Immature natural killer cell (primary cell): ENCODE measurements at regions not wholly inside any gene's neighbourhood (a gene's known extent, or its start where the extent isn't known, plus 50 kb on each side); places are given as distances from the start of the nearest gene placed in this dataset.
"Not testable (repeated sequence)": the region's sequence is repeated elsewhere in the genome, so short reads cannot be mapped to it uniquely, and the experiment has no call there.

Source experiments
- DNase-seq, 3 donors: peaks; one replicate each; pipeline ENCODE4 v3.0.0; 2022; ENCODE audit warnings: mixed read lengths in 1 of 3
- H3K27ac Mint-ChIP-seq, 6 donors: one replicate each; pipeline ENCODE4 v1.8.0; 2020; ENCODE audit warnings: mixed read lengths in 6 of 6, mild to moderate bottlenecking in 5 of 6, inconsistent platforms in 4 of 6, moderate library complexity in 3 of 6
- H3K27me3 Mint-ChIP-seq, 3 donors: one replicate each; pipeline ENCODE4 v1.8.0; 2020 to 2021; ENCODE audit warnings: low read depth in 3 of 3, mild to moderate bottlenecking in 3 of 3, mixed read lengths in 3 of 3, moderate library complexity in 3 of 3, inconsistent platforms in 1 of 3
- H3K36me3 Mint-ChIP-seq, 3 donors: one replicate each; pipeline ENCODE4 v1.8.0; 2020; ENCODE audit warnings: mixed read lengths in 3 of 3, inconsistent platforms in 2 of 3, mild to moderate bottlenecking in 2 of 3
- H3K4me1 Mint-ChIP-seq, 2 donors: one replicate each; pipeline ENCODE4 v1.8.0; 2020; ENCODE audit warnings: inconsistent platforms in 2 of 2, mild to moderate bottlenecking in 2 of 2, mixed read lengths in 2 of 2, moderate library complexity in 1 of 2
- H3K4me3 Mint-ChIP-seq, 5 donors: one replicate each; pipeline ENCODE4 v1.8.0; 2020; ENCODE audit warnings: mild to moderate bottlenecking in 5 of 5, mixed read lengths in 5 of 5, inconsistent platforms in 3 of 5, moderate library complexity in 3 of 5
- H3K9me3 Mint-ChIP-seq, 6 donors: one replicate each; pipeline ENCODE4 v1.8.0; 2020; ENCODE audit warnings: mild to moderate bottlenecking in 6 of 6, mixed read lengths in 6 of 6, inconsistent platforms in 4 of 6, moderate library complexity in 3 of 6

GRCh38 chr13:68748038-68748437 lies 1359.6 kb upstream of the ATXN8OS start:
- DNase-seq = no peak
- Mint-ChIP-seq H3K36me3 (no peaks in the 10 kb centered on the region), H3K4me1 (no peaks in the 10 kb centered on the region), H3K9me3 (peaks cover 3 to 47% (median 26%) of the 10 kb centered on the region in 6 donors), H3K27ac (no peak overlapping the region), H3K27me3 (no peaks in the 10 kb centered on the region), H3K4me3 (no peak overlapping the region)

DNA sequence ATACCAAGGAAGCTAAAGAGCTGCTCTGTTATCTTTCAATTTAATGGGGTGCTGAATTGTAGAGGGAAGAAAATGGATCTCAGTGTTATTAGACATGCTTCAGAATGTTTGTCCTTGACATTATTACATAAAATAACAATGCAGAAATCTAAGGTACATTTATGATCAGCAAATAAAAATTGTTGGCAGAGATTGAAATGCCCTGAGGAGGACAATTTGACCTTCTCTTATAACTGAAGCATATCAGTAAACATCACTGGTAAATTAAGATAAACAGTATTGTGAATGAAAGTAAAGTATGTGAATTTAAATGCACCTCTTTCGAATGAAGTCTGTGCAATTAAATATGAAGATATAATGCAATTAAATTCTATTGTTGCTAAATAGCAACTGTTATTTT lies 1362.1 kb upstream of the ATXN8OS start:
- Mint-ChIP-seq H3K36me3 (no peaks in the 10 kb centered on the region), H3K27me3 (no peaks in the 10 kb centered on the region), H3K9me3 (peaks cover 3 to 39% (median 20%) of the 10 kb centered on the region in 6 donors), H3K4me3 (no peak overlapping the region), H3K27ac (no peak overlapping the region), H3K4me1 (no peaks in the 10 kb centered on the region)
- DNase-seq = no peak

DNA sequence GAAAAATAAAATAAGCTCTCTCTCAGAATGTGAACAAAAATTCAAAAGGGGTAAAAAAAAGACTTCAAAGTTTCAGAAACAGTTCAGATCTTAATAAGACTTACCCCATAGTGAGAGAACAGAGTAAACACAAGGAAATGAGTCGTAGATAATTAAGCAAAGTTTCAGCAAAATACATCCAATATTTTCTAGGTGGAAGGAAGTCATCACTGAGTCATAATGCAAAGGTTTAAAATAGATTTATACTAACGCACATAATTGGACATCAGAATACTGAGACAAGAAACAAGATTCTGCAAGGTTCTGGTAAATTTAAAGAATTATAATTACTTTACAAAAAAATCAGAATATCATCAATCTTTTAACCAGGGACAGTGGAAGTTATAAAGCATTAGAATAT lies 1370.7 kb upstream of the ATXN8OS start:
- H3K4me1 Mint-ChIP-seq = no peaks in the 10 kb centered on the region
- no peaks in the 10 kb centered on the region for H3K27me3 Mint-ChIP-seq
- no peak for DNase-seq
- H3K4me3 Mint-ChIP-seq = no peak overlapping the region
- no peaks in the 10 kb centered on the region for H3K36me3 Mint-ChIP-seq
- H3K9me3 Mint-ChIP-seq = peaks cover 1 to 34% (median 11%) of the 10 kb centered on the region in 6 donors
- no peak overlapping the region for H3K27ac Mint-ChIP-seq

DNA sequence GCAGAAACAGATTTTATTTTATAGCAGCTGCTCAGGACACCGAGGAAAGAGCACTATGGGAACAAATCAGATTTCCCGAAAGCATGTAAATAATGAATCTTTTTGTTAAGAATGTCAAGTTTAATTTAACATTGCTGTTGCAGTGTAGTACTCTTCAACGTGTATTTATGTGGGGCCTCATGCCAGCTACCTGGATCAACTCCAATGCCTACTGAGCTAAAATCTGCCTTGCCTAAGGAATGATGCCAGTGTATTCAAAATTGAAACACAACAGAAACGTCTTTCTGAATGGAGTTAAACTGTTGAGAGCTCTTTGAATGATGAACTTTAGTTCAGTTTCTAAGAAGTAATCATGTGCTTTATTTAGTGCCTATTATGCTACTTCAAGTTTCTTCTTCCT lies 1379.8 kb upstream of the ATXN8OS start:
- Mint-ChIP-seq H3K4me1 (no peaks in the 10 kb centered on the region), H3K36me3 (no peaks in the 10 kb centered on the region), H3K27ac (no peak overlapping the region), H3K27me3 (no peaks in the 10 kb centered on the region), H3K9me3 (peaks cover 3 to 34% (median 16%) of the 10 kb centered on the region in 6 donors), H3K4me3 (no peak overlapping the region)
- DNase-seq = no peak

DNA sequence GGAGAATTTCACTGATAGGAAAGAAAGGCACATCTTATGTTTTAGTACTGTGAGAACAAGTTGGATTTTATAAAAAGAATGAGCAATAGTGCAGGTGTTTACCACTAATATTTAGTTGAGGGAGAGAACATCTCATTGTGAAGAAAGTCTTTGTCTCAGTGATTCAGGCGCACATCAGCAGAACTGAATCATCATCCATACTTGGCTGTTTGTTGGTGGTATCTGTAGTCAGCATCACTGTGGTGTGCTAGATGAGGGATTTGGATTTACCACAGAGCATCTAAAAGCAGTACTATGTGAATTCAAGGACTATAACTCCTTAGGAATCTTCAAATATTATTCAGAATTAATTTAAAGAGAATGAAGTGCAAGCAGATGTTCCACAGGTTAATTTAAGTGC lies 1380.5 kb upstream of the ATXN8OS start:
- H3K27ac Mint-ChIP-seq = no peak overlapping the region
- H3K9me3 Mint-ChIP-seq = peaks cover 3 to 33% (median 17%) of the 10 kb centered on the region in 6 donors
- no peak overlapping the region for H3K4me3 Mint-ChIP-seq
- H3K4me1 Mint-ChIP-seq = no peaks in the 10 kb centered on the region
- DNase-seq = no peak
- no peaks in the 10 kb centered on the region for H3K27me3 Mint-ChIP-seq
- H3K36me3 Mint-ChIP-seq = no peaks in the 10 kb centered on the region

DNA sequence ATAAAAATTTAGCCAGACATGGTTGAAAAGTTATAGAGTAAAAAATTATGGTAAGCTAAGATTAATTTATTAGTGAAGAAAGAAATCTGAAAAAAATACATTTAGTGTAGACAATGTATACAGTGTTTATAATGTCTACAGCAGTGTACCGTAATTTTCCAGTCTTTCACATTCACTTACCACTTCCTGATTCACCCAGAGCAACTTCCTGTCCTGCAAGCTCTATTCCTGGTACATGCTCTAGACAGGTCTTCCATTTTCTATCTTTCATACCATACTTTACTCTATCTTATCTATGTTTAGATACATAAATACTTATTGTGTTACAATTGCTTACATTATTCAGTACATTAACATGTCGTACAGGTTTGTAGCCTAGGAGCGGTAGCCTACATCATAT lies 1387.8 kb upstream of the ATXN8OS start:
- Mint-ChIP-seq H3K4me3 (no peak overlapping the region), H3K27ac (no peak overlapping the region), H3K36me3 (no peaks in the 10 kb centered on the region), H3K9me3 (peaks cover 8 to 48% (median 20%) of the 10 kb centered on the region in 6 donors), H3K4me1 (no peaks in the 10 kb centered on the region), H3K27me3 (no peaks in the 10 kb centered on the region)
- DNase-seq = no peak

DNA sequence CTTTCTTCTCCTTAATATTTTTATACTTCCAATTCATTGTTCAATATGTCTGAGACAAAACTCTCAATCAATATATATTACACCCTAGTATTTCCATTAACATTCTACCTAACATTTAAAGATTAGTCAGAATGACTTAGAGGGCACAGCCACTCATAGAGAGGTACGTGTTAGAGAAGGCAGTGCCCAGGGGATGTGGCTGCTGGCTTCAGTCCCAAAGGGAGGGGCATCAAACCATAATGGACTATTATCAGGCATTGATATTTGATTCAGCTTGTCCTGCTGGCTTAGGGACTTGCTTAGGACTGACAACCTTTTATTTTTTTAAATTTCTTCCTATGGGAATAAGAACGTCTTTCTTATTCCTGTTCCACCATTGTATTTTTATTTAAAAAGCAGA lies 1392.0 kb upstream of the ATXN8OS start:
- Mint-ChIP-seq H3K4me3 (no peak overlapping the region), H3K27ac (no peak overlapping the region), H3K36me3 (no peaks in the 10 kb centered on the region), H3K9me3 (peaks cover 15 to 46% (median 26%) of the 10 kb centered on the region in 6 donors), H3K27me3 (no peaks in the 10 kb centered on the region), H3K4me1 (no peaks in the 10 kb centered on the region)
- DNase-seq = no peak

DNA sequence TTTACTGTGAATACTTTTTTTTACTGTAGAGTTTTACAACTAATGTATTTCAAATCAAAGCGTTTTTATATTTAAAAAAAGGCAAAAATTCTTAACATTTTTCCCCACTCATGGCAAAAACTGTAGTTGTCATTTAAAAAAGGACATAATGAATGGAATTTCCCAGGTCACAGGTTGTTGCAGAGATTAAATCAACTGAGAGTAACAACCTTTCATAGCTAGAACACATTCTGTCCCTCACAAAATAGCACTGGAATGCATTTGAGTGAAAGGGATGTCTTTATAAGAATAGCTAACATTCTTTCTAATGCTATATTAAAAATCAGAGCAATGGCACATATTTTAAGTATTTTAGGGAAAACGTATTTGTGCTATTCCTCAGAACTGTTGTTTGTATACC lies 1393.3 kb upstream of the ATXN8OS start:
- Mint-ChIP-seq H3K27me3 (no peaks in the 10 kb centered on the region), H3K36me3 (no peaks in the 10 kb centered on the region), H3K9me3 (peaks cover 12 to 41% (median 26%) of the 10 kb centered on the region in 6 donors), H3K27ac (no peak overlapping the region), H3K4me3 (no peak overlapping the region), H3K4me1 (no peaks in the 10 kb centered on the region)
- DNase-seq = no peak

DNA sequence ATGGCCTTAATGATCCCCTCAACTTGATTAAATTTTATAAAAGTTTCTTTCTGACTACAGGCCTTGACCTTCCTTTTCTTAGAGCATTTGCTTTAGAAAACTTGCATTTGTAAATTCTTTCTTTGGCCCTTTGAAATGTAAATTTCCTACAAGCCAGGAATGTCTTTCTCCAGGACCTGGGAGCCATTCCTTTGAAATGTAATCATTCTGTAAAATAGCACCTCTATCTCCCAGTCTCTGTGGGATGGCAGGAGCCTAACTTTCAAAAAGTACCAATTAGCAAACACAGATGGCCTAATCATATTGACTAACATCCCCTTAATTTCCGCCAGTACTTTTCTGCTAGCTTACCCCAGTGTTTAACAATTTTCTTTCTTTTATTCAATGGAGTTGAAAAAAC lies 1394.2 kb upstream of the ATXN8OS start:
- DNase-seq = no peak
- H3K27me3 Mint-ChIP-seq = no peaks in the 10 kb centered on the region
- H3K4me3 Mint-ChIP-seq = no peak overlapping the region
- H3K9me3 Mint-ChIP-seq = peaks cover 12 to 41% (median 30%) of the 10 kb centered on the region in 6 donors
- no peaks in the 10 kb centered on the region for H3K4me1 Mint-ChIP-seq
- no peaks in the 10 kb centered on the region for H3K36me3 Mint-ChIP-seq
- no peak overlapping the region for H3K27ac Mint-ChIP-seq

GRCh38 chr13:68708336-68708908 lies 1399.2 kb upstream of the ATXN8OS start:
- no peaks in the 10 kb centered on the region for H3K36me3 Mint-ChIP-seq
- H3K4me1 Mint-ChIP-seq = no peaks in the 10 kb centered on the region
- no peak overlapping the region for H3K27ac Mint-ChIP-seq
- DNase-seq = no peak
- H3K9me3 Mint-ChIP-seq = peaks cover 12 to 43% (median 33%) of the 10 kb centered on the region in 6 donors
- H3K4me3 Mint-ChIP-seq = no peak overlapping the region
- H3K27me3 Mint-ChIP-seq = no peaks in the 10 kb centered on the region

GRCh38 chr13:68706044-68706443 lies 1401.6 kb upstream of the ATXN8OS start:
- not testable (repeated sequence) for H3K36me3 Mint-ChIP-seq, H3K27ac Mint-ChIP-seq, H3K4me3 Mint-ChIP-seq, H3K27me3 Mint-ChIP-seq, DNase-seq, H3K4me1 Mint-ChIP-seq
- peaks cover 12 to 46% (median 25%) of the 10 kb centered on the region in 6 donors for H3K9me3 Mint-ChIP-seq

DNA sequence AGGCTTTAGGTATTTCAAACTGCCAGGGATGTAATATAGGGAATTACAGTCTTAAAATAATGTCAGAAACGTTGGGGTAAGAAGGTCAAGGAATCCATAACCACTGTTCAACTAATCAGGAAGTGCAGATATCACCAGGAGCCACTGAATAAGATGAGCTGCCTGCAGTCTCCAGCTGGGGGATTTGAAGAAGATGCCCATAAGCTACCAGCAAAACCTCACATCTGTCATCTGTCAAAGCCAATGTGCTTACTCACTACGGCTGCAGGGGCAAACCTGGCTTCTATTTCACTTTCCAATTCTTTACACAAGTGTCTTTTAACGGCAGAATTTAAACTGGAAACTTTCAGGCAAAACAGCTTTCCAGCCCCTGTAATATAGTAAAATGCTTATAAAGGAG lies 1410.1 kb upstream of the ATXN8OS start:
- Mint-ChIP-seq H3K9me3 (peaks cover 2 to 34% (median 23%) of the 10 kb centered on the region in 6 donors), H3K4me1 (no peaks in the 10 kb centered on the region), H3K4me3 (no peak overlapping the region), H3K27ac (no peak overlapping the region), H3K36me3 (no peaks in the 10 kb centered on the region), H3K27me3 (peaks cover 0 to 2% (median 0%) of the 10 kb centered on the region in 3 donors)
- DNase-seq = no peak

- Mint-ChIP-seq H3K4me3 (no peak overlapping the region), H3K4me1 (no peaks in the 10 kb centered on the region), H3K27me3 (peaks cover 0 to 2% (median 0%) of the 10 kb centered on the region in 3 donors), H3K9me3 (peaks cover 2 to 34% (median 18%) of the 10 kb centered on the region in 6 donors), H3K27ac (no peak overlapping the region), H3K36me3 (no peaks in the 10 kb centered on the region)
- DNase-seq = no peak
These were observed 1410.7 kb upstream of the ATXN8OS start for GRCh38 chr13:68696907-68697306.

DNA sequence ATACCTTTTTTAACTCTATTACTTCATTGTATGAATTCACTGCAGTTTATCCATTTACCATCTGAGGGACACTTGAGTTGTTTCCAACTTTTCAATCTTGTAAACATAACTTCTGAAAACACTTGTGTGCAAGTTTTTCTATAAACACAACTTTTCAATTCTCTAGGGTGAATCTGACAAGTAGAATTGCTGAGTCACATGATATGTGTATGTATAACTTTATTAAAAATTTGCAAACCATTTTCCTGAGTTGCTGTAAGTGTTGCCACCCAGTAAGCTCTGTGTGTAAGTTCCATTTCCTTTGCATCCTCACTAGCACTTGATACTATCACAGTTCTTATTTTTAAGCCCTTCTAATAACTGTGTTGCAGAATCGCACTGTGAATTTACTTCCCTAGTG lies 1415.6 kb upstream of the ATXN8OS start:
- Mint-ChIP-seq H3K27me3 (peaks cover 0 to 2% (median 0%) of the 10 kb centered on the region in 3 donors), H3K36me3 (peaks cover 0 to 2% (median 0%) of the 10 kb centered on the region in 3 donors), H3K27ac (no peak overlapping the region), H3K9me3 (peaks cover 2 to 42% (median 25%) of the 10 kb centered on the region in 6 donors), H3K4me1 (no peaks in the 10 kb centered on the region), H3K4me3 (no peak overlapping the region)
- no peak for DNase-seq

- Mint-ChIP-seq H3K4me3 (no peak overlapping the region), H3K9me3 (peaks cover 2 to 43% (median 26%) of the 10 kb centered on the region in 6 donors), H3K27ac (no peak overlapping the region), H3K27me3 (peaks cover 0 to 2% (median 0%) of the 10 kb centered on the region in 3 donors), H3K4me1 (no peaks in the 10 kb centered on the region), H3K36me3 (peaks cover 0 to 4% (median 0%) of the 10 kb centered on the region in 3 donors)
- no peak for DNase-seq
These were observed 1417.1 kb upstream of the ATXN8OS start for GRCh38 chr13:68690567-68690966.
